ENCODE measurements at regions not wholly inside any gene's neighbourhood (a gene's known extent, or its start where the extent isn't known, plus 50 kb on each side); places are given as distances from the start of the nearest gene placed in this dataset.

- no peaks in the 10 kb centered on the region for H3K79me2 ChIP-seq (ENCODE audit: low read depth)
- H3K27me3 ChIP-seq (ENCODE audit: insufficient read depth, low read depth): no peaks in the 10 kb centered on the region
- H3K36me3 ChIP-seq (ENCODE audit: low read depth): no peaks in the 10 kb centered on the region
- H3F3A ChIP-seq (ENCODE audit: insufficient read depth, low read depth): no peaks in the 10 kb centered on the region
- no TSS peak for BruUV-seq (replicated peaks)
- POLR2A ChIA-PET (ENCODE audit: unreplicated experiment): no interaction called here
- CTCF ChIA-PET: no interaction called here
- H3K9me3 ChIP-seq (ENCODE audit: insufficient read depth, low read depth): no peaks in the 10 kb centered on the region
- H3K4me3 ChIP-seq: no peak overlapping the region
- H3K4me2 ChIP-seq: no peak overlapping the region
- H4K20me1 ChIP-seq (ENCODE audit: insufficient read depth): no peaks in the 10 kb centered on the region
- intact Hi-C loops (cut with micrococcal nuclease; ENCODE audit: unreplicated experiment): no loop called here
- DNase-seq: no peak
- H3K9me2 ChIP-seq (ENCODE audit: insufficient read depth): no peaks in the 10 kb centered on the region
- H2AFZ ChIP-seq: no peak overlapping the region
- TF ChIP-seq CTCF (conservative IDR thresholded peaks at IDR 0.05): no peak
- no peak for TF ChIP-seq EZH2 (IDR thresholded peaks at IDR 0.05; ENCODE audit: low read depth)
- H3K27ac ChIP-seq: no peak overlapping the region
- H3K4me1 ChIP-seq (replicated peaks; ENCODE audit: insufficient read depth): no peaks in the 10 kb centered on the region
These were observed 61.3 kb upstream of the TYRP1 start for GRCh38 chr9:12631866-12632265.

GRCh38 chr9:12633016-12633765 is 60.0 kb upstream of the TYRP1 start:
- CTCF ChIA-PET: no interaction called here
- BruUV-seq (replicated peaks): no TSS peak

DNA sequence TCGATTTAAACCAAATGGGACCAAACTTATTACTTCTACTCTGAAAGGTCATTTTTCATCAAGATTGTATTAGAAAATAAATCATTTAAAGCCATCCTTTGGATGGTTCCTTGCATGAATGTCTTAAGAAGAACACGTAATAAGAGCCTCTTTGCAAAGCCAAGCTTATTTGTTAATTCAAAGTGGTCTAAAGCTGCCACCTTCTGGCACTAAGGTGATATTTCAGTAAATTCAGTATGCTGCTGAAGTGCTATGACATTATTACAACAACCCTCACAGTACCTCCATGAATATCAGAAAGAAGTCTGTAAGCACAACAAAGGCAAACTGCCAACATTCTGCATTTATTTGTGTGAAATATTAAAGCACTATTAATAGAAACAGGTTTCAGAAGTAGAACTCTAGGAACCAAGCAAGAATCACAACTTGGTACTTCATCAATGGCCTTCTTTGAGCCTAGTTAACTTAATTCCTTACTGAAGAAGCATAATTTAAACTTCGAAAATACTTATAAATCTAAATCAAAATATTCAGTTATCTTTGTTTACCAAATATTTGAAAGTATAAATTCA is 53.1 kb upstream of the TYRP1 start:
- ChIA-PET CTCF (no interaction called here), POLR2A (ENCODE audit: unreplicated experiment) (no interaction called here)
- DNase-seq: no peak
- no peaks in the 10 kb centered on the region for H3K27me3 ChIP-seq (ENCODE audit: insufficient read depth, low read depth)
- no peaks in the 10 kb centered on the region for H3K9me3 ChIP-seq (ENCODE audit: insufficient read depth, low read depth)
- intact Hi-C loops (cut with micrococcal nuclease; ENCODE audit: unreplicated experiment): no loop called here
- BruUV-seq (replicated peaks): no TSS peak
- no peaks in the 10 kb centered on the region for H3K79me2 ChIP-seq (ENCODE audit: low read depth)
- H3K4me1 ChIP-seq (replicated peaks; ENCODE audit: insufficient read depth): no peaks in the 10 kb centered on the region
- no peak overlapping the region for H3K27ac ChIP-seq
- H3K4me2 ChIP-seq: no peak overlapping the region
- H3F3A ChIP-seq (ENCODE audit: insufficient read depth, low read depth): no peaks in the 10 kb centered on the region
- H2AFZ ChIP-seq: no peak overlapping the region
- H3K36me3 ChIP-seq (ENCODE audit: low read depth): no peaks in the 10 kb centered on the region
- TF ChIP-seq EZH2 (IDR thresholded peaks at IDR 0.05; ENCODE audit: low read depth) (no peak), CTCF (conservative IDR thresholded peaks at IDR 0.05) (peak; percentile 65)
- H4K20me1 ChIP-seq (ENCODE audit: insufficient read depth): no peaks in the 10 kb centered on the region
- no peaks in the 10 kb centered on the region for H3K9me2 ChIP-seq (ENCODE audit: insufficient read depth)
- no peak overlapping the region for H3K4me3 ChIP-seq

More at GRCh38 chr9:12633016-12633765, 60.0 kb upstream of the TYRP1 start:
- H3K79me2 ChIP-seq (ENCODE audit: low read depth): no peaks in the 10 kb centered on the region
- H3K36me3 ChIP-seq (ENCODE audit: low read depth): no peaks in the 10 kb centered on the region
- no peaks in the 10 kb centered on the region for H3K9me3 ChIP-seq (ENCODE audit: insufficient read depth, low read depth)
- no peaks in the 10 kb centered on the region for H4K20me1 ChIP-seq (ENCODE audit: insufficient read depth)
- no peak overlapping the region for H3K4me3 ChIP-seq
- no peaks in the 10 kb centered on the region for H3K27me3 ChIP-seq (ENCODE audit: insufficient read depth, low read depth)
- no peak overlapping the region for H3K4me2 ChIP-seq
- no peaks in the 10 kb centered on the region for H3F3A ChIP-seq (ENCODE audit: insufficient read depth, low read depth)
- TF ChIP-seq EZH2 (IDR thresholded peaks at IDR 0.05; ENCODE audit: low read depth): no peak
- TF ChIP-seq CTCF (conservative IDR thresholded peaks at IDR 0.05): no peak
- no peaks in the 10 kb centered on the region for H3K9me2 ChIP-seq (ENCODE audit: insufficient read depth)
- H3K27ac ChIP-seq: no peak overlapping the region
- no peak for DNase-seq
- no peak overlapping the region for H2AFZ ChIP-seq
- no peaks in the 10 kb centered on the region for H3K4me1 ChIP-seq (replicated peaks; ENCODE audit: insufficient read depth)
- POLR2A ChIA-PET (ENCODE audit: unreplicated experiment): no interaction called here
- intact Hi-C loops (cut with micrococcal nuclease; ENCODE audit: unreplicated experiment): no loop called here

All from PC-9 (cell line).